DMS114 treated with DMSO at 0.1 percent for 48 hours (cell line): ENCODE measurements at regions not wholly inside any gene's neighbourhood (a gene's known extent, or its start where the extent isn't known, plus 50 kb on each side); places are given as distances from the start of the nearest gene placed in this dataset.
"Not testable (repeated sequence)": the region's sequence is repeated elsewhere in the genome, so short reads cannot be mapped to it uniquely, and the experiment has no call there.

ENCODE experiments used
- DNase-seq: peaks from one replicate; lab custom pipeline; 2025; ENCODE audit not compliant: unreplicated experiment; lab: John Stamatoyannopoulos, UW

GRCh38 chr6:25150863-25151262 lies 128.3 kb upstream of the CARMIL1 start:
- DNase-seq = no peak

GRCh38 chr6:25153079-25153478 lies 126.1 kb upstream of the CARMIL1 start:
- no peak for DNase-seq

- no peak for DNase-seq
Measured at GRCh38 chr6:25154034-25154596, 125.1 kb upstream of the CARMIL1 start.

GRCh38 chr6:25155211-25155610 lies 124.0 kb upstream of the CARMIL1 start:
- no peak for DNase-seq

- DNase-seq = no peak
Measured at GRCh38 chr6:25156123-25156522, 123.1 kb upstream of the CARMIL1 start.

GRCh38 chr6:25157183-25157582 lies 122.0 kb upstream of the CARMIL1 start:
- DNase-seq = no peak

- no peak for DNase-seq
Measured at GRCh38 chr6:25157842-25158241, 121.3 kb upstream of the CARMIL1 start.

GRCh38 chr6:25160134-25160533 lies 119.0 kb upstream of the CARMIL1 start:
- not testable (repeated sequence) for DNase-seq

GRCh38 chr6:25165177-25165576 lies 114.0 kb upstream of the CARMIL1 start:
- no peak for DNase-seq

- DNase-seq = no peak
Measured at GRCh38 chr6:25165800-25166199, 113.4 kb upstream of the CARMIL1 start.

GRCh38 chr6:25166955-25167748 lies 112.0 kb upstream of the CARMIL1 start:
- DNase-seq = no peak

- no peak for DNase-seq
Measured at GRCh38 chr6:25167961-25168360, 111.2 kb upstream of the CARMIL1 start.

- DNase-seq = no peak
Measured at GRCh38 chr6:25168637-25169036, 110.5 kb upstream of the CARMIL1 start.

- DNase-seq = no peak
Measured at GRCh38 chr6:25169553-25169952, 109.6 kb upstream of the CARMIL1 start.

- DNase-seq = no peak
Measured at GRCh38 chr6:25169961-25170360, 109.2 kb upstream of the CARMIL1 start.

- no peak for DNase-seq
Measured at GRCh38 chr6:25170640-25171039, 108.5 kb upstream of the CARMIL1 start.

GRCh38 chr6:25171301-25171700 lies 107.9 kb upstream of the CARMIL1 start:
- no peak for DNase-seq

GRCh38 chr6:25172819-25173218 lies 106.4 kb upstream of the CARMIL1 start:
- no peak for DNase-seq

GRCh38 chr6:25173246-25173645 lies 105.9 kb upstream of the CARMIL1 start:
- no peak for DNase-seq

- DNase-seq = no peak
Measured at GRCh38 chr6:25173951-25174474, 105.2 kb upstream of the CARMIL1 start.

- DNase-seq = no peak
Measured at GRCh38 chr6:25174678-25175077, 104.5 kb upstream of the CARMIL1 start.

GRCh38 chr6:25175196-25175595 lies 104.0 kb upstream of the CARMIL1 start:
- no peak for DNase-seq

- no peak for DNase-seq
Measured at GRCh38 chr6:25175681-25176080, 103.5 kb upstream of the CARMIL1 start.
